Eye (tissue), 1 donor: ENCODE measurements at regions not wholly inside any gene's neighbourhood (a gene's known extent, or its start where the extent isn't known, plus 50 kb on each side); places are given as distances from the start of the nearest gene placed in this dataset.
"Not testable (repeated sequence)": the region's sequence is repeated elsewhere in the genome, so short reads cannot be mapped to it uniquely, and the experiment has no call there.

Experiments used
- DNase-seq: peaks from one replicate; pipeline ENCODE4 v3.0.0-alpha.2; 2015

- DNase-seq = no peak
These were observed 199.1 kb downstream of the FAM43A start for GRCh38 chr3:194884649-194885315.

GRCh38 chr3:194885766-194886165 lies 200.1 kb downstream of the FAM43A start:
- no peak for DNase-seq

GRCh38 chr3:194886836-194887235 lies 201.2 kb downstream of the FAM43A start:
- no peak for DNase-seq

GRCh38 chr3:194888062-194888461 lies 202.4 kb downstream of the FAM43A start:
- not testable (repeated sequence) for DNase-seq

GRCh38 chr3:194888916-194889315 lies 203.2 kb downstream of the FAM43A start:
- no peak for DNase-seq

GRCh38 chr3:194890091-194890490 lies 204.4 kb downstream of the FAM43A start:
- no peak for DNase-seq

- no peak for DNase-seq
These were observed 207.7 kb downstream of the FAM43A start for GRCh38 chr3:194893121-194893987.

- no peak for DNase-seq
These were observed 208.9 kb downstream of the FAM43A start for GRCh38 chr3:194894538-194894937.

- DNase-seq = no peak
These were observed 215.3 kb downstream of the FAM43A start for GRCh38 chr3:194900854-194901522.

- not testable (repeated sequence) for DNase-seq
These were observed 217.8 kb downstream of the FAM43A start for GRCh38 chr3:194903447-194903846.

GRCh38 chr3:194904999-194905398 lies 219.3 kb downstream of the FAM43A start:
- not testable (repeated sequence) for DNase-seq

- DNase-seq = no peak
These were observed 220.0 kb downstream of the FAM43A start for GRCh38 chr3:194905696-194906095.

GRCh38 chr3:194906229-194906629 lies 220.5 kb downstream of the FAM43A start:
- DNase-seq = no peak

- no peak for DNase-seq
These were observed 221.4 kb downstream of the FAM43A start for GRCh38 chr3:194906970-194907629.

- no peak for DNase-seq
These were observed 222.1 kb downstream of the FAM43A start for GRCh38 chr3:194907811-194908210.

GRCh38 chr3:194908496-194908895 lies 222.8 kb downstream of the FAM43A start:
- DNase-seq = no peak

GRCh38 chr3:194908972-194909371 lies 223.3 kb downstream of the FAM43A start:
- no peak for DNase-seq

- no peak for DNase-seq
These were observed 224.8 kb downstream of the FAM43A start for GRCh38 chr3:194910414-194910984.

- no peak for DNase-seq
These were observed 227.6 kb downstream of the FAM43A start for GRCh38 chr3:194913316-194913715.

- DNase-seq = not testable (repeated sequence)
These were observed 239.2 kb downstream of the FAM43A start for GRCh38 chr3:194924889-194925288.

- DNase-seq = no peak
These were observed 239.9 kb downstream of the FAM43A start for GRCh38 chr3:194925614-194926013.

GRCh38 chr3:194928227-194928626 lies 242.5 kb downstream of the FAM43A start:
- DNase-seq = no peak
